AG09319 (cell line): ENCODE measurements at regions not wholly inside any gene's neighbourhood (a gene's known extent, or its start where the extent isn't known, plus 50 kb on each side); places are given as distances from the start of the nearest gene placed in this dataset.

Experiments
- DNase-seq: peaks from one replicate; pipeline ENCODE4 v3.0.0-alpha.2; 2010; ENCODE audit warnings: low read depth; ENCODE audit errors: extremely low read depth
- TF ChIP-seq, protein P1 (sequence below): IDR thresholded peaks from 2 replicates; pipeline ENCODE4 v1.5.1; 2011; ENCODE audit warnings: low read depth, mild to moderate bottlenecking, inconsistent platforms, low read length, moderate library complexity

- DNase-seq = no peak
- TF ChIP-seq, protein P1, sequence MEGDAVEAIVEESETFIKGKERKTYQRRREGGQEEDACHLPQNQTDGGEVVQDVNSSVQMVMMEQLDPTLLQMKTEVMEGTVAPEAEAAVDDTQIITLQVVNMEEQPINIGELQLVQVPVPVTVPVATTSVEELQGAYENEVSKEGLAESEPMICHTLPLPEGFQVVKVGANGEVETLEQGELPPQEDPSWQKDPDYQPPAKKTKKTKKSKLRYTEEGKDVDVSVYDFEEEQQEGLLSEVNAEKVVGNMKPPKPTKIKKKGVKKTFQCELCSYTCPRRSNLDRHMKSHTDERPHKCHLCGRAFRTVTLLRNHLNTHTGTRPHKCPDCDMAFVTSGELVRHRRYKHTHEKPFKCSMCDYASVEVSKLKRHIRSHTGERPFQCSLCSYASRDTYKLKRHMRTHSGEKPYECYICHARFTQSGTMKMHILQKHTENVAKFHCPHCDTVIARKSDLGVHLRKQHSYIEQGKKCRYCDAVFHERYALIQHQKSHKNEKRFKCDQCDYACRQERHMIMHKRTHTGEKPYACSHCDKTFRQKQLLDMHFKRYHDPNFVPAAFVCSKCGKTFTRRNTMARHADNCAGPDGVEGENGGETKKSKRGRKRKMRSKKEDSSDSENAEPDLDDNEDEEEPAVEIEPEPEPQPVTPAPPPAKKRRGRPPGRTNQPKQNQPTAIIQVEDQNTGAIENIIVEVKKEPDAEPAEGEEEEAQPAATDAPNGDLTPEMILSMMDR = no peak
These were observed 486.6 kb upstream of the HS6ST1 start for GRCh38 chr2:128805237-128805636.

GRCh38 chr2:128805918-128806317, 487.2 kb upstream of the HS6ST1 start:
- TF ChIP-seq, protein P1 = no peak
- DNase-seq = no peak

DNA sequence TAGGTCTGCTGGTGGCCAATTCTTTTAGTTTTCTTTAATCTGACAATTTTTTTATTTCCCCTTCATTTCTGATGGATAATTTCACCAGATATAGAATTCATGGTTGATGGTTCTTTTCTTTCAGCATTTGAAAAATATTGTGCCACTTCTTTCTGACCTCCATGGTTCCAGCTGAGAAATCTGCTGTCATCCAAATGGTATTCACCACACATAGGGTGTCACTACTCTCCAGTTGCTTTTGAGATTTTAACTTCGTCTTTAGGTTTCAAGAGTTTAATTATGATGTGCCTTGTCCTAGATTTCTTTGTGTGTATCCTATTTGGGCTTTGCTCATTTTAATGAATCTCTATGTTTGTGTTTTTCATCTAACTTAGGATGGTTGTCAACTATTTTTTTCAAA, 488.6 kb upstream of the HS6ST1 start:
- no peak for DNase-seq
- TF ChIP-seq, protein P1 = no peak

- TF ChIP-seq, protein P1 = no peak
- no peak for DNase-seq
These were observed 490.0 kb upstream of the HS6ST1 start for GRCh38 chr2:128808462-128809258.

DNA sequence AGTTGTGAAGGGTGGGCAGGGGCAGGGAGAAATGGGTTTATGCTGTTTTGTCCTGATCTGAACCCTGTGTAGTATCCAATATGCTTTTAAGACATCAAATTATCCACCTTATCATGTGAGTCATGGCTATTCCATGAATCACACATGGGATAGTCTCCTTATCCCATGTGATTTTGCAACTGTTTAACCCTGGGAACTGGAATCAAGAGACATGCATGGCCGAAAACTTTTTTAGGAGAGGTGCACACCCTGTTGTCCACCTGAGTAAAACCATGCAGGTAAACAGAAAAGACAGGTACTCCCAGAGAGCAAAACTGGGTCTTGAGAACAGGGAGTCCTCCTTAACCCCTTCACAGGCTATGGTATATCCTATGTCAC, 490.6 kb upstream of the HS6ST1 start:
- TF ChIP-seq, protein P1 = no peak
- DNase-seq = no peak

DNA sequence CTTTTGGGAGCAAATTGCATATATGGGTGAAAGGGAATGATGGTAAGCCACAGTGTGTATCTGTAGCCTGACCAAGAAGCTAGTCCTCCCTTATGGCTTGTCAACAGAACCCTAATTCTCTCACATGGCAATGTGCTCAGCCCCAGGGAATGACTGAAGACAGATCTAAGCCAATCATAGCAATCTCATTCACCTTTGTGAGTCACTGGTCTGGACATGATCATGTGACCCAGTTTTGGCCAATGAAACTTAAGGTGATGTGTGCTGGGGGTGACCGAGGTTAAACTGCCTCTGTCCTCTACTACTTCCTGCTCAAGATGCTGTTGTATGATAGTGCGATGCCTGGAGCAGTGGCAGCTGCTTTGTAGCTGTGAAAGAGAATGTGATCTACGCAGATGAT, 491.2 kb upstream of the HS6ST1 start:
- TF ChIP-seq, protein P1 = no peak
- no peak for DNase-seq

DNA sequence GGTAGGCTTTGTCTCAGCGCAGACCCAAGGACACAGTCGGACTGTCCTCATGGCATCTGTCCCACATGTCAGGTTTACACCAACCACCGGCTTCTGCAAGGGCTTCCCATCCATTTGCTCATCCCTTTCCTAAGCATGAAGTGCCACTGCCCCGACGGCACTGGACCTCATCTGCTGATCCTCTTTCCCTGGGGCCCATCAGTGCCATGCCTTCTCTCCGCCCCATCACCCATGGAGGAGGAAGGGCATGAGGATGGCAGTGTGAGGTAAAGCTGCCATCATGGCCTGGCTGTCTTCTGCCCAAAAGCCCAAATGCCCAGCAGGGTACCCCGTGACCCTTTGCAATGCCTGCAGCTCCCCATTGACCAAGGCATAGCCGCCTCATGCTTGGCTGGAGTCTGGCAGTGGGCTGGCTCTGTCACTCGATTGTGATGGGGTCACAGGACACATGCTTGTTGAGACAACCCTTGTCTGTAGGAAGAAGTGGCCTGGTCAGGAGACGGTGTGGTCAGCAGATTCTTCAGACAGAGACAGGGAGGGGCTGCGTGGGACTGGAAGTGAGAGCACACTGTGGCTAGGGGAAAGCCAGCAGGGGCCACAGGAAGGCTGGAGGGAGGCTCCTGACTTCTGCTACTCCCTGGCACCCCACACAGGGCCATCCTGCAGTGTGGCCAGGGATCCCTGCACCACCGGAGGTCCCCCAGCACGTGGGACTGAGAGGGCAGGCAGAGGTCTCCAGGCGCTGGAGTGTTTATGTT, 493.7 kb upstream of the HS6ST1 start:
- TF ChIP-seq, protein P1 = no peak
- DNase-seq = no peak
